SK-N-SH treated with all-trans-retinoic acid at 6 μM for 48 hours (cell line): ENCODE measurements at regions not wholly inside any gene's neighbourhood (a gene's known extent, or its start where the extent isn't known, plus 50 kb on each side); places are given as distances from the start of the nearest gene placed in this dataset.

ENCODE experiments used
- ATAC-seq: fragments of 200-7000 bp; cut with Tn5 transposase; 3 replicates; pipeline ENCODE4 v1.9.1; 2020; ENCODE audit warnings: mild to moderate bottlenecking, moderate library complexity
- ARNTL ChIP-seq: fragments of 450-650 bp; formaldehyde crosslinking; IDR thresholded peaks from 2 replicates; pipeline ENCODE4 v1.5.0; 2020; ENCODE audit warnings: low read depth, mild to moderate bottlenecking, moderate library complexity, borderline replicate concordance
- BACH2 ChIP-seq: fragments of 250-450 bp; sonication (Bioruptor Pico); IDR thresholded peaks from 2 replicates; pipeline ENCODE4 v1.9.0; 2021; ENCODE audit warnings: mild to moderate bottlenecking, borderline replicate concordance
- CREB5 ChIP-seq: fragments of 250-450 bp; sonication (Bioruptor Pico); IDR thresholded peaks from 2 replicates; pipeline ENCODE4 v1.5.1; 2020; ENCODE audit warnings: low read depth, mild to moderate bottlenecking, moderate library complexity
- CSDC2 ChIP-seq: fragments of 250-450 bp; sonication (Bioruptor Pico); IDR thresholded peaks from 2 replicates; pipeline ENCODE4 v1.5.0; 2020; ENCODE audit warnings: mild to moderate bottlenecking, moderate library complexity
- CSRNP3 ChIP-seq: fragments of 250-450 bp; sonication (Bioruptor Pico); IDR thresholded peaks from 2 replicates; pipeline ENCODE4 v1.5.1; 2021; ENCODE audit warnings: mild to moderate bottlenecking, moderate library complexity
- ESRRG ChIP-seq: fragments of 250-450 bp; sonication (Bioruptor Pico); IDR thresholded peaks from 2 replicates; pipeline ENCODE4 v1.6.1; 2021; ENCODE audit warnings: mild to moderate bottlenecking
- GLIS3 ChIP-seq: fragments of 250-450 bp; sonication (Bioruptor Pico); IDR thresholded peaks from 2 replicates; pipeline ENCODE4 v1.5.0; 2020; ENCODE audit warnings: mild to moderate bottlenecking, moderate library complexity
- OSR1 ChIP-seq: fragments of 250-450 bp; sonication (Bioruptor Pico); IDR thresholded peaks from 2 replicates; pipeline ENCODE4 v1.8.0; 2022; ENCODE audit warnings: moderate library complexity, mild to moderate bottlenecking, inconsistent platforms
- PATZ1 ChIP-seq: fragments of 250-450 bp; sonication (Bioruptor Pico); IDR thresholded peaks from 2 replicates; pipeline ENCODE4 v1.8.0; 2020; ENCODE audit warnings: mild to moderate bottlenecking, moderate library complexity, borderline replicate concordance
- PPARA ChIP-seq: fragments of 250-450 bp; sonication (Bioruptor Pico); IDR thresholded peaks from 2 replicates; pipeline ENCODE4 v1.5.0; 2020; ENCODE audit warnings: mild to moderate bottlenecking, borderline replicate concordance
- RARB ChIP-seq: fragments of 250-450 bp; sonication (Bioruptor Pico); IDR thresholded peaks from 2 replicates; pipeline ENCODE4 v1.8.0; 2021; ENCODE audit warnings: mild to moderate bottlenecking, moderate library complexity
- SNAI2 ChIP-seq: fragments of 250-450 bp; sonication (Bioruptor Pico); IDR thresholded peaks from 2 replicates; pipeline ENCODE4 v1.5.0; 2020; ENCODE audit warnings: mild to moderate bottlenecking, moderate library complexity
- TSHZ2 ChIP-seq: fragments of 250-450 bp; sonication (Bioruptor Pico); IDR thresholded peaks from 2 replicates; pipeline ENCODE4 v1.5.0; 2020; ENCODE audit warnings: mild to moderate bottlenecking, moderate library complexity
- ZC3H10 ChIP-seq: fragments of 250-450 bp; sonication (Bioruptor Pico); IDR thresholded peaks from 2 replicates; pipeline ENCODE4 v1.5.1; 2021; ENCODE audit warnings: mild to moderate bottlenecking, moderate library complexity
- ZFP3 ChIP-seq: fragments of 250-450 bp; sonication (Bioruptor Pico); IDR thresholded peaks from 2 replicates; pipeline ENCODE4 v1.5.0; 2020; ENCODE audit warnings: mild to moderate bottlenecking, moderate library complexity
- ZFP30 ChIP-seq: fragments of 450-650 bp; formaldehyde crosslinking; IDR thresholded peaks from 2 replicates; pipeline ENCODE4 v1.5.0; 2022; ENCODE audit warnings: mild to moderate bottlenecking, moderate library complexity
- ZNF70 ChIP-seq: fragments of 450-650 bp; formaldehyde crosslinking; IDR thresholded peaks from 2 replicates; pipeline ENCODE4 v1.5.0; 2020; ENCODE audit warnings: mild to moderate bottlenecking, moderate library complexity
- ZNF8 ChIP-seq: fragments of 450-650 bp; formaldehyde crosslinking; IDR thresholded peaks from 2 replicates; pipeline ENCODE4 v1.5.0; 2020; ENCODE audit warnings: mild to moderate bottlenecking, moderate library complexity
- TF ChIP-seq, protein P1 (sequence below): fragments of 250-450 bp; sonication (Bioruptor Pico); IDR thresholded peaks from 2 replicates; pipeline ENCODE4 v1.8.0; 2021; ENCODE audit warnings: low read depth, mild to moderate bottlenecking, moderate library complexity, borderline replicate concordance

GRCh38 chrX:38982370-38982769 lies 181.1 kb downstream of the MID1IP1 start:
- no peak for TF ChIP-seq CSDC2 (CRISPR knock-in tag)
- no peak for TF ChIP-seq RARB (CRISPR knock-in tag)
- TF ChIP-seq OSR1 (CRISPR knock-in tag): no peak
- no peak for TF ChIP-seq ZFP3 (CRISPR knock-in tag)
- no peak for TF ChIP-seq ESRRG
- TF ChIP-seq PPARA (CRISPR knock-in tag): no peak
- no peak for TF ChIP-seq BACH2
- TF ChIP-seq ZNF8 (CRISPR knock-in tag): no peak
- no peak for TF ChIP-seq PATZ1
- no peak for TF ChIP-seq GLIS3 (CRISPR knock-in tag)
- no peak for TF ChIP-seq CSRNP3 (CRISPR knock-in tag)
- no peak for TF ChIP-seq ARNTL (CRISPR knock-in tag)
- no peak for TF ChIP-seq CREB5
- TF ChIP-seq ZC3H10 (CRISPR knock-in tag): no peak
- TF ChIP-seq TSHZ2 (CRISPR knock-in tag): no peak
- no peak for TF ChIP-seq ZFP30 (CRISPR knock-in tag)
- no peak for TF ChIP-seq ZNF70 (CRISPR knock-in tag)
- TF ChIP-seq, all 23 proteins: peak for 0
- no peak for ATAC-seq

GRCh38 chrX:38982843-38983242 lies 181.6 kb downstream of the MID1IP1 start:
- no peak for TF ChIP-seq PPARA (CRISPR knock-in tag)
- ATAC-seq: no peak

DNA sequence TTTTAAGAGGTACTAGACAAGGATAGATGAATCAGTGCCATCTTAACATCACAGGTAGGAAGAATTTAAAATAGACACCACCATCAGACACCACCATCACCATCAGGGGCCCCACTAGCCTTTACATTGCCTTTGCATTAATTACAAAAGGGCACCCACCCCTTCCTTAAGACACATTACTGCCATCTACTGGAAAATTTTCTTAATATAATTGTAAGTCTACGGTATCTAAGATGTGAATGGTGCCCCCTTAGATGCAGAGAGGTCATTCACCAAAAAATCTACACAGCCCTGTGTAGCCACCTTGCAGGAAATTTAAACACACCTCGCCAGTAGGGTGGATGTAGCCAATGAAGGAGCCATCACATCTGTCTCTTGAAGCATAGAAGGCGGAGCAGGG lies 184.1 kb downstream of the MID1IP1 start:
- TF ChIP-seq PPARA (CRISPR knock-in tag) (no peak), ZFP3 (CRISPR knock-in tag) (no peak), SNAI2 (CRISPR knock-in tag) (no peak), RARB (CRISPR knock-in tag) (no peak), ZFP30 (CRISPR knock-in tag) (no peak), CSRNP3 (CRISPR knock-in tag) (no peak)
- TF ChIP-seq, protein P1, sequence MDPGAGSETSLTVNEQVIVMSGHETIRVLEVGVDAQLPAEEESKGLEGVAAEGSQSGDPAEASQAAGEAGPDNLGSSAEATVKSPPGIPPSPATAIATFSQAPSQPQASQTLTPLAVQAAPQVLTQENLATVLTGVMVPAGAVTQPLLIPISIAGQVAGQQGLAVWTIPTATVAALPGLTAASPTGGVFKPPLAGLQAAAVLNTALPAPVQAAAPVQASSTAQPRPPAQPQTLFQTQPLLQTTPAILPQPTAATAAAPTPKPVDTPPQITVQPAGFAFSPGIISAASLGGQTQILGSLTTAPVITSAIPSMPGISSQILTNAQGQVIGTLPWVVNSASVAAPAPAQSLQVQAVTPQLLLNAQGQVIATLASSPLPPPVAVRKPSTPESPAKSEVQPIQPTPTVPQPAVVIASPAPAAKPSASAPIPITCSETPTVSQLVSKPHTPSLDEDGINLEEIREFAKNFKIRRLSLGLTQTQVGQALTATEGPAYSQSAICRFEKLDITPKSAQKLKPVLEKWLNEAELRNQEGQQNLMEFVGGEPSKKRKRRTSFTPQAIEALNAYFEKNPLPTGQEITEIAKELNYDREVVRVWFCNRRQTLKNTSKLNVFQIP (CRISPR knock-in tag): no peak
- peak; percentile 35; the same call in 1 of the 3 replicates for ATAC-seq
